ENCODE measurements at regions not wholly inside any gene's neighbourhood (a gene's known extent, or its start where the extent isn't known, plus 50 kb on each side); places are given as distances from the start of the nearest gene placed in this dataset.
"Not testable (repeated sequence)": the region's sequence is repeated elsewhere in the genome, so short reads cannot be mapped to it uniquely, and the experiment has no call there.

- CTCF ChIA-PET = no interaction called here
- BruUV-seq (replicated peaks) = no TSS peak
- no peak for DNase-seq (ENCODE audit: low spot score)
Measured at GRCh38 chr2:115976916-115977315, 1534.5 kb downstream of the DPP10 start.

GRCh38 chr2:115999039-115999438, 1556.6 kb downstream of the DPP10 start:
- POLR2A ChIA-PET (ENCODE audit: low non-redundant PET) = no interaction called here
- Histone ChIP-seq H3K9me3 (ENCODE audit: low read depth, low read length, poor library complexity, severe bottlenecking) (peaks cover 16% of the 10 kb centered on the region), H3K36me3 (ENCODE audit: insufficient read depth, low read length, poor library complexity, severe bottlenecking) (no peaks in the 10 kb centered on the region), H3K4me3 (ENCODE audit: low read depth, low read length, poor library complexity, severe bottlenecking) (no peak overlapping the region), H3K27ac (ENCODE audit: low read depth, low read length, poor library complexity, severe bottlenecking) (no peak overlapping the region), H3K4me1 (ENCODE audit: insufficient read depth, low read length, poor library complexity, severe bottlenecking) (no peaks in the 10 kb centered on the region), H3K27me3 (replicated peaks; ENCODE audit: insufficient read depth, low read depth, low read length, poor library complexity) (no peaks in the 10 kb centered on the region)
- intact Hi-C loops (cut with micrococcal nuclease; ENCODE audit: unreplicated experiment) = no loop called here
- TF ChIP-seq CTCF (conservative IDR thresholded peaks at IDR 0.05; ENCODE audit: low read depth, low read length) (no peak), EZH2 (IDR thresholded peaks at IDR 0.05; ENCODE audit: borderline replicate concordance, low read depth, low read length, poor library complexity, severe bottlenecking) (no peak)
- DNase-seq (ENCODE audit: low spot score) = no peak
- no TSS peak for BruUV-seq (replicated peaks)
- CTCF ChIA-PET = no interaction called here

More at GRCh38 chr2:115976916-115977315, 1534.5 kb downstream of the DPP10 start:
- H3K4me1 ChIP-seq (ENCODE audit: insufficient read depth, low read length, poor library complexity, severe bottlenecking) = no peaks in the 10 kb centered on the region
- POLR2A ChIA-PET (ENCODE audit: low non-redundant PET) = no interaction called here
- H3K36me3 ChIP-seq (ENCODE audit: insufficient read depth, low read length, poor library complexity, severe bottlenecking) = no peaks in the 10 kb centered on the region
- H3K4me3 ChIP-seq (ENCODE audit: low read depth, low read length, poor library complexity, severe bottlenecking) = no peak overlapping the region
- no peak for TF ChIP-seq CTCF (conservative IDR thresholded peaks at IDR 0.05; ENCODE audit: low read depth, low read length)
- H3K27me3 ChIP-seq (replicated peaks; ENCODE audit: insufficient read depth, low read depth, low read length, poor library complexity) = no peaks in the 10 kb centered on the region
- intact Hi-C loops (cut with micrococcal nuclease; ENCODE audit: unreplicated experiment) = no loop called here
- peaks cover 15% of the 10 kb centered on the region for H3K9me3 ChIP-seq (ENCODE audit: low read depth, low read length, poor library complexity, severe bottlenecking)
- H3K27ac ChIP-seq (ENCODE audit: low read depth, low read length, poor library complexity, severe bottlenecking) = no peak overlapping the region

GRCh38 chr2:116023026-116023425, 1580.6 kb downstream of the DPP10 start:
- Histone ChIP-seq H3K27ac (ENCODE audit: low read depth, low read length, poor library complexity, severe bottlenecking) (no peak overlapping the region), H3K36me3 (ENCODE audit: insufficient read depth, low read length, poor library complexity, severe bottlenecking) (no peaks in the 10 kb centered on the region), H3K27me3 (replicated peaks; ENCODE audit: insufficient read depth, low read depth, low read length, poor library complexity) (no peaks in the 10 kb centered on the region), H3K4me1 (ENCODE audit: insufficient read depth, low read length, poor library complexity, severe bottlenecking) (no peaks in the 10 kb centered on the region), H3K9me3 (ENCODE audit: low read depth, low read length, poor library complexity, severe bottlenecking) (peaks cover 38% of the 10 kb centered on the region), H3K4me3 (ENCODE audit: low read depth, low read length, poor library complexity, severe bottlenecking) (no peak overlapping the region)
- no peak for TF ChIP-seq EZH2 (IDR thresholded peaks at IDR 0.05; ENCODE audit: borderline replicate concordance, low read depth, low read length, poor library complexity, severe bottlenecking)
- TF ChIP-seq CTCF (conservative IDR thresholded peaks at IDR 0.05; ENCODE audit: low read depth, low read length) = no peak
- no peak for DNase-seq (ENCODE audit: low spot score)
- no TSS peak for BruUV-seq (replicated peaks)
- CTCF ChIA-PET = no interaction called here
- intact Hi-C loops (cut with micrococcal nuclease; ENCODE audit: unreplicated experiment) = no loop called here
- POLR2A ChIA-PET (ENCODE audit: low non-redundant PET) = no interaction called here

GRCh38 chr2:116038758-116039157, 1596.3 kb downstream of the DPP10 start:
- CTCF ChIA-PET; H3K4me3 ChIP-seq (ENCODE audit: low read depth, low read length, poor library complexity, severe bottlenecking); BruUV-seq (replicated peaks); H3K4me1 ChIP-seq (ENCODE audit: insufficient read depth, low read length, poor library complexity, severe bottlenecking); POLR2A ChIA-PET (ENCODE audit: low non-redundant PET); DNase-seq (ENCODE audit: low spot score); H3K27me3 ChIP-seq (replicated peaks; ENCODE audit: insufficient read depth, low read depth, low read length, poor library complexity); H3K27ac ChIP-seq (ENCODE audit: low read depth, low read length, poor library complexity, severe bottlenecking); H3K36me3 ChIP-seq (ENCODE audit: insufficient read depth, low read length, poor library complexity, severe bottlenecking); intact Hi-C loops (cut with micrococcal nuclease; ENCODE audit: unreplicated experiment): not testable (repeated sequence)
- peaks cover 15% of the 10 kb centered on the region for H3K9me3 ChIP-seq (ENCODE audit: low read depth, low read length, poor library complexity, severe bottlenecking)
